Adrenal gland (tissue), 5 donors: ENCODE measurements at regions not wholly inside any gene's neighbourhood (a gene's known extent, or its start where the extent isn't known, plus 50 kb on each side); places are given as distances from the start of the nearest gene placed in this dataset.

Experiments
- POLR2A ChIP-seq, 2 donors: fragments of 450-650 bp; IDR thresholded peaks; one replicate each; pipeline ENCODE4 v1.6.1; 2017; ENCODE audit warnings: antibody characterized with exemption in 2 of 2, mild to moderate bottlenecking in 2 of 2, moderate library complexity in 1 of 2
- TF ChIP-seq, protein P1 (sequence below), 6 experiments: fragments of 450-650 bp in 4 of 6; fragments of 200-600 bp in 2 of 6; sonication (generic) in 1 of 6; IDR thresholded peaks; 1 replicate in 5 of 6; 2 replicates in 1 of 6; pipeline versions ENCODE4 v1.5.1 to v1.8.0; 2016 to 2021; ENCODE audit warnings: antibody characterized with exemption in 6 of 6, mild to moderate bottlenecking in 2 of 6, moderate library complexity in 1 of 6
- donor health status: DM: no; HTN: no; CAD: no.

DNA sequence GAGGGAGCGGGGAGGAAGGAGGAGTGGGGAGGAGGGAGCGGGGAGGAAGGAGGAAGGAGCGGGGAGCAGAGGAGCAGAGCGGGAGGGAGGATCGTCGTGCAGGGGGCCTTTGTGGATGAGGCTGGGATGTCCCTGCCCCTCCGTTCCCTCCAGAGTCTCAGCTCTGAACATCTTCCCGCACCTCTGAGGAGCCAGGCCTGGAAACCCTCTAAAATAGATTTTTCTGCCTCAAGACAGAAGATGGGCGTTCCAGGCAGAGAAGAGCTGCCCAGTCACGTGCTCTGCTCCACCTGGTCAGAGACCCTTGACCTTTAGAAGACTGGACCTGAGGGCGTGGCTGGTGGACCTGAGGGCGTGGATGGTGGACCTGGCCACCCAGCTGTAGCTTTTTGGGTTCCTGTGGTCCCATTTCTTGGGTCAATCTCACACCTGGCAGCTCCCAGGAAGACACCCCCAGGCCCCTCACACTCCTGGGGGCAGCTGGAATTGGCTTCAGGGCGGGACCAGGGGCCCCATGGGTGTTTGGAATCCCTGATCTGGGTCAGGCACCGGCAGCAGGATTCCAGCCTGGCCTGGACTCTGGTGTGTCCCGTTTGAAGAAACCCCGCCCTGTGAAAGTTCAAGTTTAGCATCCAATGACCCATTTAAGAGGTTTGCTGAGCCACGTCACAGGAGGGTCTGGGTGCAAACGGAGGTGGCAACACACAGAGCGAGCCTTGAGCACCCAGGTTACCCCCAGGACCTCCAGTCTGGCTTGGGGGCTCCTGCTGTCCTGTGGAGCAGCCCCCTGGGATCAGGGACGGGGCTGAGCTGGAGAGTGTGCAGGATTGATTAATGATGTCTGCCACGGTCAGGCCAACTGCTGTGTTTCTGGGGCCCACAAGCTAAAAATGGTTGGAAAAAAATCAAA, 96.9 kb upstream of the BHLHE23 start:
- no peak for TF ChIP-seq POLR2A (IDR thresholded peaks at IDR 0.05)
- TF ChIP-seq, protein P1, sequence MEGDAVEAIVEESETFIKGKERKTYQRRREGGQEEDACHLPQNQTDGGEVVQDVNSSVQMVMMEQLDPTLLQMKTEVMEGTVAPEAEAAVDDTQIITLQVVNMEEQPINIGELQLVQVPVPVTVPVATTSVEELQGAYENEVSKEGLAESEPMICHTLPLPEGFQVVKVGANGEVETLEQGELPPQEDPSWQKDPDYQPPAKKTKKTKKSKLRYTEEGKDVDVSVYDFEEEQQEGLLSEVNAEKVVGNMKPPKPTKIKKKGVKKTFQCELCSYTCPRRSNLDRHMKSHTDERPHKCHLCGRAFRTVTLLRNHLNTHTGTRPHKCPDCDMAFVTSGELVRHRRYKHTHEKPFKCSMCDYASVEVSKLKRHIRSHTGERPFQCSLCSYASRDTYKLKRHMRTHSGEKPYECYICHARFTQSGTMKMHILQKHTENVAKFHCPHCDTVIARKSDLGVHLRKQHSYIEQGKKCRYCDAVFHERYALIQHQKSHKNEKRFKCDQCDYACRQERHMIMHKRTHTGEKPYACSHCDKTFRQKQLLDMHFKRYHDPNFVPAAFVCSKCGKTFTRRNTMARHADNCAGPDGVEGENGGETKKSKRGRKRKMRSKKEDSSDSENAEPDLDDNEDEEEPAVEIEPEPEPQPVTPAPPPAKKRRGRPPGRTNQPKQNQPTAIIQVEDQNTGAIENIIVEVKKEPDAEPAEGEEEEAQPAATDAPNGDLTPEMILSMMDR (IDR thresholded peaks at IDR 0.05), result no peak
